ENCODE measurements at regions not wholly inside any gene's neighbourhood (a gene's known extent, or its start where the extent isn't known, plus 50 kb on each side); places are given as distances from the start of the nearest gene placed in this dataset.

DNA sequence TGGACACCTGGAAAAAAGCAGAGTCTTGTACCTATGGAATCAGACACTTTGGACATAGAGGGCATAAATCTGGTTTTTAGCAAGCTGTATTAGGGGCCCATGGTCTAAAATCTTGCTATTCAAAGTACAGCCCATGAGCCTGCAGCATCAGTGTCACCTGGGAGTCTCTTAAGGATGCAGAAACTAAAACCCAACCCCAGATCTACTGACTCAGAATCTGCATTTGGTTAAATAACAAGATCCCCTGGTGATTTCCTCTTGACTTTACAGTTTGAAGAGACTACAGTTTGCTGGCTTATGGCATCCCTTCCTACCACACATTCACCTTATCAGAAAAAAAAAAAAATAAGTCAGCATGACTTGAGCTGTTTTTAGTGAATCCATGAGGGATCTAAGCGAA, 74.9 kb upstream of the NR2F2 start:
- DNase-seq (ENCODE audit: low spot score), result no peak
- in situ Hi-C loops (cut with MboI; ENCODE audit: low pct_unique_long_range_greater_than_20kb, low sequenced_read_pairs, unreplicated experiment), result no loop called here
- TF ChIP-seq, protein P1, sequence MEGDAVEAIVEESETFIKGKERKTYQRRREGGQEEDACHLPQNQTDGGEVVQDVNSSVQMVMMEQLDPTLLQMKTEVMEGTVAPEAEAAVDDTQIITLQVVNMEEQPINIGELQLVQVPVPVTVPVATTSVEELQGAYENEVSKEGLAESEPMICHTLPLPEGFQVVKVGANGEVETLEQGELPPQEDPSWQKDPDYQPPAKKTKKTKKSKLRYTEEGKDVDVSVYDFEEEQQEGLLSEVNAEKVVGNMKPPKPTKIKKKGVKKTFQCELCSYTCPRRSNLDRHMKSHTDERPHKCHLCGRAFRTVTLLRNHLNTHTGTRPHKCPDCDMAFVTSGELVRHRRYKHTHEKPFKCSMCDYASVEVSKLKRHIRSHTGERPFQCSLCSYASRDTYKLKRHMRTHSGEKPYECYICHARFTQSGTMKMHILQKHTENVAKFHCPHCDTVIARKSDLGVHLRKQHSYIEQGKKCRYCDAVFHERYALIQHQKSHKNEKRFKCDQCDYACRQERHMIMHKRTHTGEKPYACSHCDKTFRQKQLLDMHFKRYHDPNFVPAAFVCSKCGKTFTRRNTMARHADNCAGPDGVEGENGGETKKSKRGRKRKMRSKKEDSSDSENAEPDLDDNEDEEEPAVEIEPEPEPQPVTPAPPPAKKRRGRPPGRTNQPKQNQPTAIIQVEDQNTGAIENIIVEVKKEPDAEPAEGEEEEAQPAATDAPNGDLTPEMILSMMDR (IDR thresholded peaks at IDR 0.05; ENCODE audit: extremely low read depth, insufficient read depth, missing control alignments), result no peak

DNA sequence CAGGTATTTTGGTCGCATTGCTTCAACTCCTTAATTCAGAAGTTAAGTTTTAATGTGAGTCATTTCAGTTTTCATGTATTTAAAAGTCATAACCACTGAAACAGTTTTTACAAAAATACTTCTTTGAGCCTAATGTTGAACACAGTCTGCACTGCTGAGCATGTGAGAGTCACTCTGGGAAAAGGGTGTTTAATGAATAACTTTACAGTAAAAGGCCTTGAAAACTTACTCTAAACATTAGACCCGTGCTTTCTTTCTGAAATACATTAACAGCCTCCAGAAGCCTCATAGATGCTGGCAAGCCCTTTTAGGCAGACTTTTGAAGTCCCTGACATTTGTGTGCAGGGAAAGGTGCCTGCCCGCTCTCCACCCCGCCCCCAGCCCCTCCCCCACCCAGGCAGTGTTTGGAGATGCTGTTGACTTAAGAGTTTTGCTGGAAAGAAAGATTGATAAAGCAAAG, 68.9 kb upstream of the NR2F2 start:
- no peak for DNase-seq (ENCODE audit: low spot score)
- in situ Hi-C loops (cut with MboI; ENCODE audit: low pct_unique_long_range_greater_than_20kb, low sequenced_read_pairs, unreplicated experiment), result no loop called here
- TF ChIP-seq, protein P1 (IDR thresholded peaks at IDR 0.05; ENCODE audit: extremely low read depth, insufficient read depth, missing control alignments), result no peak

DNA sequence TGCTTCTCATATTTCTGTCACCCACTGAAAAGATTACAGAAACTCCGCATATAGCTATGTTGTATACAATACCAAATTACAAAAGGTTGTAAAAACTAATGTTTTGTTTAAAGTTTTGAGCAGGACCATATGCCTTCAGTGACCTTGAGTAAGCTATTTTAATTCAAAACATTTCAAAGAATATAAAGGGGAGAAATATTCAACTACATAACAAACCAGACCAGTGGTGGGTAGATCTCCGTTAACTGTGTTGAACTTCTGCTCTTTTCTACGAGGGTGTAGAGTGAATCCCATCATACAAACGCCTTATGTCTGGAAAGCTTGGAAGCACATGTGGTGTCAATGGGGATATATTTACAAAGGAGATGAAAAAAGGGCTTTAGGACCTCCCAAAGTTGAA, 68.4 kb upstream of the NR2F2 start:
- TF ChIP-seq, protein P1 (IDR thresholded peaks at IDR 0.05; ENCODE audit: extremely low read depth, insufficient read depth, missing control alignments), result no peak
- DNase-seq (ENCODE audit: low spot score), result no peak
- in situ Hi-C loops (cut with MboI; ENCODE audit: low pct_unique_long_range_greater_than_20kb, low sequenced_read_pairs, unreplicated experiment), result no loop called here

DNA sequence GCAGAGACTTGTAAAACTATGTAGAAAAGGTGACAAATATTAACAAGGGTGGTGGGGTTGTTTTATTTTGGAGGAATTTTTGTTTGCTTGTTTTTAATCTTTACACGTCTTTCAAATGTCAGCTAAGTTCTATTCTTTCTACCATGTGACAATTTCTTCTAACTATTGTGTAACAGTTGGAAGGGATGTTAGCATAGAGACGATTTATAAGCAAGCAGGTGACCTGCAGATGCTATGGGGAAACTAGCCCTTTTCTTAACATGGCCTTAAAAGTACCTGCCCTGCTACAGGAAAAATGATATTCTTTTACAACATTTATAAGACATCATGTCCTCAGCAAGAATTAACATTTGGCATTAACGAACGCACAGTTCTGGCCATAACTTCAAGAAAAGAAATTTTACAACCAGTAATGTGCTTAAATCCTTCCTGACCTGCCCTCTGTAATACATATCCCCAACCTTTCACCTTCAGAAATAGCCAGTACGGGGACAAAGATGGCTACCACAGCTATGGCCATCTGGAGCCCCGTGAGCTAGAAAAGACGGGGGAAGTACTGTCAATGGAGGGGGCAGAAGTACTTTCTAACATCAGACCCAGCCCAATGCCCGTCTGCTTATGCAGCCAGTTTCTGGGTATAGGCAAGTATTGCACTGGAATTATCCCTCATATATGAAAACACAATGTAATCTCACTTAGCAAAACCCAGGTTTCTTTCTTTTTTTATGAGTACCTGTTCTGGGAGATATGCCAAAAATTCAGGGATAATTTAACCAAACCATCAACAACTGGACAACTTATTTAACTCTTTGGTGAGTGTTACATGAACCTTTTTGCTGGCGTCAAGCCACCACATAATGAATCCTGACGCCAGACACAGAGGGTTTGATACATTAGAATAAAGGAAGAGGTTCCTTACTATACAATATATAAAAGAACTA, 67.7 kb upstream of the NR2F2 start:
- DNase-seq (ENCODE audit: low spot score), result no peak
- TF ChIP-seq, protein P1 (IDR thresholded peaks at IDR 0.05; ENCODE audit: extremely low read depth, insufficient read depth, missing control alignments), result no peak
- in situ Hi-C loops (cut with MboI; ENCODE audit: low pct_unique_long_range_greater_than_20kb, low sequenced_read_pairs, unreplicated experiment), result no loop called here

DNA sequence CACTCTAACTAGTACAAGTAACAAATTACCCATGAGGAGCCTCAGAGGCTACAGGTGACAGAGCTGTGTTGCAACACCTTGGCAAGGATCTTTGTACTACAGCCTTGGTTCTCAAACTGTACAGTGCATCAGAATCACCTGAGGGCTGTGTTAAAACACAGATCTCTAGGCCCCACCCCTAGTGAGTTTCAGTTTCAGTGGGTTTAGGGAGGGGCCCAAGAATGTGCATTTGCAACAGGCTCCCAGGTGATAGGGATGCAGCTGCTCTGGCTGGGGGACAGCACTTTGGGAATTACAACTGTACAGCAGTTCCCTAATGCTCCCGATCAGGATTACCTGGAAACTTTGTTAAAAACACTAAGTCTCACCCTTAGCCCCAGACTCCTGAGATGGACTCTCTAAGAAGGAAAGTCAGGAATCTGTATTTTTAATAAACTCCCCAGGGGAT, 66.1 kb upstream of the NR2F2 start:
- TF ChIP-seq, protein P1 (IDR thresholded peaks at IDR 0.05; ENCODE audit: extremely low read depth, insufficient read depth, missing control alignments), result no peak
- in situ Hi-C loops (cut with MboI; ENCODE audit: low pct_unique_long_range_greater_than_20kb, low sequenced_read_pairs, unreplicated experiment), result no loop called here
- DNase-seq (ENCODE audit: low spot score), result no peak

DNA sequence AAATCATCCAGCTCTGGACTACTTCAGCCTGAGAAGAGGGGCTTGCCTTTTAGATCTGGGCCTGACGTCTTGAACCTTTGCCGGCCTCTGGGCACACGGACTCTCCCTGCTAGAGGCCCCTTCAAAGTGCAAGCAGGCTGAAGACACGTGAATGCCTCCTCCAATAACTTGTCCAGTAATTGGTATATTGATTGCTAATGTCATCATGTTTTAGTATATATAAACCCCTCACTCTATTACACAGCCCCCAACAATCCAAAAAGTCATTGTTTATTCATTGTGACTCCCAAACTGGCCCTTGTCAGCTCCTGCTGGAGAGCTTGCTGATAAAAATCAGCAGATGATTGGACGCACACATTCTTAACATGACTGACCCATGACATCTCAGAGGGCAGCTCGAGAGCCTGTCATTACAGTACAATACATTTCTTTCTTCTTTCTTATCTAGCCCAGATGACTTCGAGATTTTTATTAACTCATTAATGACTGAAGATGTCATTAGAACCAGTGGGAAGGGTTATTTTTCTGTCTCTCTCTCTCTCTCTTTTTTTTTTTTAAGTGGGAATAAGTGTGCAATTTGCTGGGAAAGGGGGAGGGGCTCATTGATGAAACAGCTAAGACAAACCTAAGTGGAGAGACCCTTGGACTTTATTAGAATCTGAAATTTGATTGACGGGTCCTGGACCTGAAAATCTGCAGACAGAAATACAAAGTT, 65.5 kb upstream of the NR2F2 start:
- DNase-seq (ENCODE audit: low spot score), result no peak
- in situ Hi-C loops (cut with MboI; ENCODE audit: low pct_unique_long_range_greater_than_20kb, low sequenced_read_pairs, unreplicated experiment), result no loop called here
- TF ChIP-seq, protein P1 (IDR thresholded peaks at IDR 0.05; ENCODE audit: extremely low read depth, insufficient read depth, missing control alignments), result no peak
